Suppressor macrophage treated with lipopolysaccharide for 1 hour (primary cell): ENCODE measurements at regions not wholly inside any gene's neighbourhood (a gene's known extent, or its start where the extent isn't known, plus 50 kb on each side); places are given as distances from the start of the nearest gene placed in this dataset.

ENCODE experiments used
- DNase-seq, 3 donors: peaks; one replicate each; pipeline ENCODE4 v3.0.0-alpha.2; 2020 to 2022

DNA sequence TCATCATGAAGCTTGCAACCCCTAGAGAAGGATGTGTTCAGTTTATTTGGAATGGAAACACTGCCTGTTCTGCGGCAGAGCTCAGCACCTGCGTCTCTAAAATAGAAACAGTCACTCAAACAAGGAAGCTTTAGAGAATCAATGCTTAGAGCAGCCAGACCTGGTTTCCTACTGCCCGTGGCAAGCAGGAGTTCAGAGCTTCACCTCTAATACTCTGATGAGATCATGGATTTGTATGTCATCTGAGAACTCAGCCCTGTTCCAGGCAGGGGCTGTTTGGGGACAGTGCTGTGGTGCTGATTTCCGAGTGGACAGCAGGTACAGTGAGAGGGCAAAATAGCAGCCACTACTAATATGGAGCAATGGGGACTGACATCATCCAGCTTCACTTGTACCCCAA is 236.0 kb upstream of the IRX1 start:
- DNase-seq = no peak

- DNase-seq = no peak
Measured at GRCh38 chr5:3357291-3357690, 238.3 kb upstream of the IRX1 start.

DNA sequence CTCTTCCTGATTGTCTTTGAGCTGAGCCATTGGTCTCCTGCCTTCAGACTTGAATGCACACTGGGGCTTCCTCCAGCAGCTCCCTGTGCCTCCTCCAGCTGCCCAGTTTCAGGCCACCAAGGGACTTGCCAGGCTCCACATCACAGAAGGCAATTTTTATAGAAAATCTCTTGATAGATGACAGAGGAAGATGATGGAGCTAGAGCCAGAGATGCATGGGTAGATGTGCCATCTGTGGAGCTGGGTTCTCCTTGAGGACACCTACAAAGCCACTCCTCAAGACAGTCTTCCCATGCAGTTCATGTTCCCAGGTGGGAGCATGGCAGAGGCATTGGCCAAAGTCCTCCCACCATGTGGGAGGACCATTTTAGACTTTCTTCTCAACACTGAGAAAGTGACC is 239.6 kb upstream of the IRX1 start:
- DNase-seq = no peak

- DNase-seq = no peak
Measured at GRCh38 chr5:3355126-3355525, 240.5 kb upstream of the IRX1 start.

DNA sequence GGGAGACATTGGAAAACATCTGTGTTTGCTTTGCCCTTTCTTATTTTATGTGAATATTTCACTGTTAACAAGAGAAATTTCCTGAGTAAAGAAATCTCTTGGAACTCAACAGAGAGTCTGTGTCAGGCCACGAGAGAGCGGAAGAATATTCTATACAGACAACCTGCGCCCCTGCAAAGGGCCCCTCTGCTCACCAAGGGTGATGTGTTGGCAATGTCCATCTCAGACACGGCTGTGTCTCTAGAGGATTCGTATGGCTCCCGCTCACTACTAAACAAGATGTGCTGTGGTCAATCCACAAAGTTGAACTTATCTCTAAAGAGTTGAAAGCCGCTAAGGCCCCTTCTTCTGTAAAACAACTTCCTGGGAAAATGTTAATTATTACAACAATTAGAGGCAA is 241.0 kb upstream of the IRX1 start:
- DNase-seq = no peak

- DNase-seq = no peak
Measured at GRCh38 chr5:3353561-3353960, 242.1 kb upstream of the IRX1 start.

DNA sequence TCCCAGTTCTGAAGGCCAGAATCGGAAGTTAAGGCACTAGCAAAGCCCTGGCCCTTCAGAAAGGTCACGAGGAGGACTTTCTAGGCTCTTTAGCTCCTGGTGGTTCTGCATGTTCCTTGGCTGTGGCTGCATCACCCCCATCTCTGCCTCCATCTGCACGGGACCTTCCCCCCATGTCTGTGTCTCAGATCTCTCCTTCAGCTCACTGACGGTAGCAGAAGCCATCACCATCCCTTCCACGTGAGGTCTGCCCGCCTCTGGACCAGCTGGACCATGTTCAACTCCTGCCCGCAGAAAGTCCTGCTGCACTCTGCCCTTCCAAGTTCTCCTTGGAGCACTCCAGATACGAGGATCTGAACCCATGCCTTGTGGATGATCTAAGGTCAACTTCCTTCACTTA is 242.9 kb upstream of the IRX1 start:
- no peak for DNase-seq

GRCh38 chr5:3351581-3352442 is 243.8 kb upstream of the IRX1 start:
- DNase-seq = no peak

DNA sequence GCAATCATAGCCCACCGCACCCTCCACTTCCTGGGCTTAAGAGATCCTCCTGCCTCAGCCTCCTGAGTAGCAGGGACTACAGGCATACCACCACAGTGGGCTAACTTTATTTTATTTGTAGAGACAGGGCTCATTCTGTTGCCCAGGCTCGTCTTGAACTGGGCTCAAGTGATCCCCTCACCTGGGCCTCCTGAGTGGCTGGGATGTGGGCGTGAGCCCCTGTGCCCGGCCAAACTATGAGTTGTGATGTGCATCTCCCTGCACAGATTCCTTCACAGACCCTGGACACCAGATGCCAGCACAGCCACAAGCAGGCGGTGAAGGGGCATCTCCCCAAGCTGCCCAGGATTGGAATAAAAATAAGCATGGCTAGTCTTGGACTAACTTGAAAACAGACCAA is 244.9 kb upstream of the IRX1 start:
- no peak for DNase-seq

DNA sequence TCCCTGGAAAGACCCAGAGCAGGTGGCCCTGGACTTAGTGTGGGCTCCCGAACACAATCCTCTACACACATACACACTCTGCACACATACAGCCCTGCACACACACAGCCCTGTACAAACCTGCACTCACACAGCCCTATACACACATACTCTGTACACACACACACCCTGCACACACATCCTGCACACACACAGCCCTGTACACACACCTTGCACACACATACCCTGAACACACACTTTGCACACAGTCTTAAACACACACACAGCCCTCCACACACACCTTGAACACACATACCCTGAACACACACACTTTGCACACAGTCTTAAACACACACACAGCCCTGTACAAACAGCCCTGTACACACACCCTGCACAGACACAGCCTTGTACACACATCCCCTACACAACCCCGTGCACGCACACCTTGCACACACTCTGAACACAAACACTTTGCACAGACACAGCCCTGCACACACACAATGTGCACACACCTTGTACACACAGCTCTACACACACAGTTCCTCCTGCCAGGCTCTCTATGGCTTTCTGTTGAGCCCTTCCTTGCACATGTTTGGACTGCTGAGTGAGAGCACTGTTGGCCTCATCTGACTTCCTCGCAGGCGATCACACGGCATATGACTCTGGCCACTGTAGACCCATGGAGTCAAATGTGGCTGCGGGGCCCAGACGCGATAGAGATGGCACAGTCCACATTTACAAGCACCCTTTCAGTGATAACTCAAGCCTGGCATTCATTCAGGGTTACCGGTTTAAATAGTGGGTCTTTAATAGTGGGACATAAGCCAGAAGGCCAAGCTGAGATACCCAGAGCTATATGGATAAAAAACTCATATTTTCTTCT is 245.7 kb upstream of the IRX1 start:
- no peak for DNase-seq

DNA sequence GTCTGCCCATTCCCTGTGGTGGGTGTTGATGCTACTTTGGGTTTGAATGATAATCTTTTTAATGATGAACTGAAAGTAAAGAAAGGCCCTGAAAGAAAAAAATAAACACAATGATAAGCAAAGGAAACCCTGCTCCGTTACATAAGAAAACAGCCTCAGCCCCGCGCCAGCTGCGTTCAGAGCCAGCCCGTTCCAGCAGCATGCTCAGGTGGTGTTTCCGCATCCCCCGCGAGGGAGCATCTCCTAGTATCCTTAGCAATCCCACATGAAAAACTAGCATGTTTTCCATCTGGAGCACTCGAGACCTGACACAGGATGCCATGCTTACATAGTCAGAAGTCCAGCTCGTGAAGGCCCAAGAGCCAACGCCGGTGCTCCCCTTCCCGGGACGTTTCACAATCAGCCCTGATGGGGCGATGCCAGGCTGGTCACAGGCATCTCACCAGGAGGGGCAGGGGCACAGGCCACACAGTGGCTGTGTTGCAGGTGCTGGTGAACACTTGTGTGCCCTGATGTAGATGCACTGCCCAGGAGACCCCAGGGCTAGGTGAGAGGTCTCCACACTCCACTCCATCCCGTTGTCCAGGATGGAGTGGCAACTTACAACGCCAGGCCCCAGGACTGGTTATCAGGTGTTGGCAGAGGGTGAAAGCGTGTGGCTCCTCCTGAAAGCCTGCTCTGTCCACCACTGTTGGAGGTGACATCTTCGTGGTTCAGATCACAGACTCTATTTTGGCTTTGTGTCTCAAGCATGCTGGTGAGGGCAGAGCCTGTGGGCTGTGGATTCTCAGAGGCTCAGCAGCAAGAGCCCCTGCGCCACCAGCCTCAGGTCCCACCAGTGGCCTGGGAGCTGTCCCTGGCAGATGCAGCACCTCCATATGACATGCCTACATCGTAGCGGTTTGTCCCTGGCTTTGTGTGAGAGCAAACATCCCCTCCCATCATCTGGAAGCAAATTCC is 246.8 kb upstream of the IRX1 start:
- no peak for DNase-seq

DNA sequence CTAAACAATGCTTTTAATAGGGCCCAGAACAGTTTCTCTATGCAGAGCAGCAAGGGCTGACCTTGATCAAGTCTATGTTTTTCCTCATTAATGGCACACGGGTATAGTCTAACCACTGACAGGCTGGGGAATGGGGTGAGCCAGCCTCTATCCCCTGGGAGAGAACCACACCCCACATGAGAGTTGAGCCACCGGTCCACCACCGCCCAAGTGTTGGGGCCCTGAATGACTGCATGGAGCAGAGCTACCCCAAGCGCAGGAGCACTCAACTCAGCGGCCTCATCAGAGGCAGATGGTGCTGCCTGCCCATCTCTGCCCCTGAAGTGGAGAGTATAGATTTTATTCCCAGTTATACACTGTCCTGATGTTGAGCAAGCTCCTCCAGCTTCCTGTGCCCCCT is 247.9 kb upstream of the IRX1 start:
- DNase-seq = no peak

DNA sequence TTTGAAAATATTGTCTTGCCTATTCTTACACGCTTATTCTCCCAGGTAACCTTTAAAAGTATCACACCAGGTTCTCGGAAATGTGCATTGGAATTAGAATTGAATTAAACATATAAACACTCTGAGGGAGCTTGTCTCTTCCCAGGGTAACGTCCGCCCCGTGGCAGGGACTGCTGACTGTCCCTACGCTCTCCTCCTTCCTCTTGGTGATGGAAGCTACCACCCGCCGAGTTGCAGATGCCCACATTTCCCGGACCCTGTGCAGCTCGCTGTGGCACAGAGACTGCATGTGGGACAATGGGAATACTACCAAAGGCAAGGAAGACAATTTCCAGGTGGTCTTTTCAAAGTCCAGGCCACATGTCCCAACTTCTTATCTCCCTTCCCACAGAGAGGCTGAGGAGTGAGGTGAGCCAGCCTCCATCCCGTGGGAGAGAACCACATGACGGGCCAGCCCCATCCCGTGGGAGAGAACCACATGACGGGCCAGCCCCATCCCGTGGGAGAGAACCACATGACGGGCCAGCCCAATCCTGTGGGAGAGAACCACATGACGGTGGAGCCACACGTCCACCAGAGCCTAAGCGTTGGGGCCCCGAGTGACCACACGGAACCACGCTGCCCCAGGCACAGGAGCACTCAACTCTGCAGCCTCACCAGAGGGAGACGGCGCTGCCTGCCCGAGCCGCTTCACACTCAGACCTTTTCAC is 249.4 kb upstream of the IRX1 start:
- no peak for DNase-seq

- no peak for DNase-seq
Measured at GRCh38 chr5:3345195-3345594, 250.4 kb upstream of the IRX1 start.

- no peak for DNase-seq
Measured at GRCh38 chr5:3344671-3345070, 251.0 kb upstream of the IRX1 start.

DNA sequence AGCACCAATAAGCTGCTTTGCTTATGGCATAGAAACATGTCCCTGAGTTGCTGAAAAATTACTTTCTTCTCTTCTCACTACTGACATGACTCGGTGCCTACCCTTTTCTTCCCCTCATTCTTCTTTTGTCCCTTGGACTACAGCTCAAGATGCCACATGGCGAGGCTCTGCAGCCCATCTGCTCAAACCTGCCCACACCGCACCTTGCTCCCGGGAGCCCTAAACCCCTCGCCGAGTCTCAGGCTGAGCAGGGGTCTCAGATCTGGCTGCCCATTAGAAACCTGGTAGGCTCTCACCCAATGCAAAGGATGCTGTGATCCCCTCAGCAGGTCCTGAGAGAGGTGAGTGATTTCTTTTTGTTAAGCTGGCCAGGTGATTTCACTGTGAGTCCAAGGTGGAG is 251.7 kb upstream of the IRX1 start:
- no peak for DNase-seq

DNA sequence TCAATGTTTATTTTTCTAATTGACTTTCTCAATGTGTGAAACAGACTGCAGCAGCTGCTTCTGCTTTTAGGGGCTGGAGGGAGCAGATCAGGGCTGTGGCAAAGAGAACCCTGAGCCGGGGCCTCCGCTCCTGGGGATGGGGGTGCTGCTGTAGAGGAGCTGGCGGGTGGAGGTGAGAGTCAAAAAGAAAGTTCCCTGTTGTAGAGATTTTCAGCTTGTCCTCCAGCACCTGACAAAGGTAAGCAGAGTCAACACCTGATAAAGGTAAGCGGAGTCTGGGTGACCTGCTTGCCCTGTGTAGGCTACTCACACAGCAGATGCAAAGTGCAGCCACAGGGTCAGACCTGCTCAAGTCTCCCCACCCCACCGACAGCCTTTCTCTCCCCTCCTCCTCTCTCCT is 252.4 kb upstream of the IRX1 start:
- no peak for DNase-seq

- DNase-seq = no peak
Measured at GRCh38 chr5:3342271-3343100, 253.1 kb upstream of the IRX1 start.

DNA sequence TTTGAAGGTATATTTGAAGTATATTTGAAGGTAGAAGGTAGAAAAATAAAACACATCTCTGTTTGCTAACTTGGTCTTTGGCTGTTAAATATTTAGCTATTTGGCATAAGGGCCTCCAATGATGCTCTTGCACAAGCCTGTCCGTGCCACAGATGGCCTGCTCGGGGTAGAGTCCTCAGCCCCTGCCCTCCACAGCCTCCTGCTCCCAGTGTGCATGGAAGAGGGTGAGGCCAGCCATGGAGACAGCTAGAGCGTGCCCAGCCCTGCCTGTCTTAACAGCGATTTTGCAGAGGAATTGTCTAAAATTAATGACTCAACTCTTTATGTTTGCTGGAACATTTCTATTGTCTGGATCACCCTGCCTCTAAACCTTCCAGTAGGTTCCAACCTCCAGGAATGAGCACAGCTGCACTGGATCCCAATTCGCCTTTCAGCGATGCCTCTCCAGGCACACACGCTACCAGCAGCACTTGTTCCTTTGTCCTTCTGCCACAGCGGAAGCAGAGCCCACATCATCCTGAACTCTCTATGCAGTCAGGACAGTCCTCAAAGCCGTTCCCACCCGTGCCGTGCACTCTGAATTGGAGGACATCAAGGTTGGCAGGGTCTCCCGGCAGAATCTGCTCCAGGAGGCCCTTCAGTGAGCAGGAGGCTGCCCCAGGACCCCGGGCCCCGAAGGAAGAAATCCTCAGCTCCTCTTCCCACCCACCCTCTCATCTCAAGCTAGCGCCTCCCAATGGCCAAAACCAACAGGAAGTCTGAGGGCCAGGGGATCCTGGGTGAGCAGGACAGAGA is 254.0 kb upstream of the IRX1 start:
- DNase-seq = no peak

GRCh38 chr5:3340471-3340870 is 255.2 kb upstream of the IRX1 start:
- DNase-seq = no peak

DNA sequence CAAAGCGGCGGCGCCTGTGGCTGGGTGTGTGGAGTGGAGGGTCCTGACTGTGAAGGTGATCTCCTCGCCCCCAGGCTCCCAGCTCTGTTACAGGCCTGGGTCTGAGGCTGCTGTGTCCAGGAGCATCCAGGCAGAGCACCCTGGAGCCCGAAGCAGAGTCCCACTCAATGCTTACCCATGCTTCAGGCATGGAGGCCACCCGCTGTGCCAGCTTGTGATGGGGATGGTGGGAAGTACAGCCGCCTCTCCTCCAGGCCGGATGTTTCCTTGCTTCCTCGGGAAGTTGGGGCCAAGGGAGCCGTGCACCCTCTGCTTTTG is 255.9 kb upstream of the IRX1 start:
- no peak for DNase-seq
